GM12873 (cell line): ENCODE measurements at regions not wholly inside any gene's neighbourhood (a gene's known extent, or its start where the extent isn't known, plus 50 kb on each side); places are given as distances from the start of the nearest gene placed in this dataset.

Source experiments
- CTCF ChIP-seq: IDR thresholded peaks from 2 replicates; pipeline ENCODE4 v1.5.1; 2012; ENCODE audit warnings: low read depth, mild to moderate bottlenecking, moderate library complexity, low read length, control low read depth; ENCODE audit not compliant: insufficient read depth; ENCODE audit errors: missing control alignments

- TF ChIP-seq CTCF, result no peak
Observed at GRCh38 chr2:117646872-117647271, 167.6 kb upstream of the DDX18 start.

GRCh38 chr2:117656546-117656945 lies 157.9 kb upstream of the DDX18 start:
- no peak for TF ChIP-seq CTCF

GRCh38 chr2:117661619-117662018 lies 152.9 kb upstream of the DDX18 start:
- TF ChIP-seq CTCF, result no peak

- no peak for TF ChIP-seq CTCF
Observed at GRCh38 chr2:117674172-117674571, 140.3 kb upstream of the DDX18 start.

GRCh38 chr2:117679952-117680351 lies 134.5 kb upstream of the DDX18 start:
- TF ChIP-seq CTCF, result no peak

GRCh38 chr2:117684919-117685318 lies 129.6 kb upstream of the DDX18 start:
- no peak for TF ChIP-seq CTCF

GRCh38 chr2:117686699-117687098 lies 127.8 kb upstream of the DDX18 start:
- no peak for TF ChIP-seq CTCF
